ENCODE measurements at regions not wholly inside any gene's neighbourhood (a gene's known extent, or its start where the extent isn't known, plus 50 kb on each side); places are given as distances from the start of the nearest gene placed in this dataset.

GRCh38 chr4:26074712-26075430 lies 160.9 kb downstream of the SMIM20 start:
- peak; percentile 95 to 99 for DNase-seq

DNA sequence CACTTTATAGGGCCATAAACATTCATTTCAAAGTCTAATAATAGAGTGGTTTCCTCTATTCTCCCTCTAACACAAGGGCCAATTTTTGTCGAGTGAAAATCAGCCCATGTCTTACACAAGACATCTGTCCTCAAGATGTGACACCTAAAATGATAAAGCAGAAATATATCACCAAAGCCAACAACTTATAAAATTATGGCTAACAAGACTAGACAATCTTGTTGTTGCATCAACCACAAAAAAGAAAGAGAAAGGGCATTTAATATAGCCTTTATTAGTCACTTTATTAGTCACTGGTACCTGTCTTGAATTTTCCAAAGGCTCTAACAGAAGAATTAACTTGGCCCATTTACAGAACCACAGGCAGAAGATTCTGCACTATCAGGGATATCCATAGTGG lies 161.6 kb downstream of the SMIM20 start:
- DNase-seq = peak; percentile 51 to 52

DNA sequence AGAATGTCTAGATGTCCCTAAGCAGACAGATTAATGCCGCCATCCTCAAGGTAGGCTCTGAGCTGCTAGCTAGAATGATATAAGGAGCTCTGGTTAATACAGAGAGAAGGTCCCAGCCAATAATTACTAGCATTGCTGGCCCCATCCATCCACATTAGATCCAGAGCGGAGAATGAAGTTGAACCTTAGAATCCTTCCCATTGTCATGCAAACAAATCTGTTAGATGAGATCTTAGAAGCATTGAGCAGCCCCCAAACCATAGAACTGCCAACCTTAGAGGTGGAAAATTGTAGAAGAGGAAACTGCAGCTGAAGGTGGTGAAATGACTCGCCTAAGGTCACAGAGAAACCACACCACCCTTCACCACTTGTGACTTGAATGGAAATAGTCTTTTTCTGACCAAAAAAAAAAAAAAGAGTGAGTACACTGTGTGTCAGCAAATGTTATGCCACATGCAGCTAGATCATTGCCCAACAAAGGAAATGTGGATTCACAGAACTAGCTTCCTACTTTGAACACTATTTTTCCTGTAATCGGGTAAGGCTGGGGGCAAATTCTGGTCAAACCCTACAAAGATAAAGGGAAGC lies 162.1 kb downstream of the SMIM20 start:
- peak; percentile 88 to 97 for DNase-seq

DNA sequence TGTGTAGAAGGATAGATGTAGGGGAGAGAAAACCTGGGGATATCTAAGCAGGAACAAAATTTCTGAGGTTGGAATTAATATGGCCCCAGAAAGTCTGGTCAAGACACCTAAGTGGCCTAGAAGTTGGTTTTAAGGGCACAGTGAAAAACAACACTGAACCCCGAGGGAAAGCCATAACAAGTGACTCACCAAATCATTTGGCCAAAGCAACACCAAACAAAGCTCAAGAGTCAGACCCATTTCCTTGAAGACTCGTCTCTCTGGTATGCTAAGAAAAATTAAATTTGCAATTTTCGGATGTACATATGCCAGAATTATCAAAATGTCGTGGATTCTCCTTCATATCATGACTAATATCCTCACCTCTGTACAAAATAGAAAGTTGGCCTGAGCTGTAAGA lies 162.9 kb downstream of the SMIM20 start:
- no peak for DNase-seq

GRCh38 chr4:26077756-26078155 lies 163.7 kb downstream of the SMIM20 start:
- no peak for DNase-seq

DNA sequence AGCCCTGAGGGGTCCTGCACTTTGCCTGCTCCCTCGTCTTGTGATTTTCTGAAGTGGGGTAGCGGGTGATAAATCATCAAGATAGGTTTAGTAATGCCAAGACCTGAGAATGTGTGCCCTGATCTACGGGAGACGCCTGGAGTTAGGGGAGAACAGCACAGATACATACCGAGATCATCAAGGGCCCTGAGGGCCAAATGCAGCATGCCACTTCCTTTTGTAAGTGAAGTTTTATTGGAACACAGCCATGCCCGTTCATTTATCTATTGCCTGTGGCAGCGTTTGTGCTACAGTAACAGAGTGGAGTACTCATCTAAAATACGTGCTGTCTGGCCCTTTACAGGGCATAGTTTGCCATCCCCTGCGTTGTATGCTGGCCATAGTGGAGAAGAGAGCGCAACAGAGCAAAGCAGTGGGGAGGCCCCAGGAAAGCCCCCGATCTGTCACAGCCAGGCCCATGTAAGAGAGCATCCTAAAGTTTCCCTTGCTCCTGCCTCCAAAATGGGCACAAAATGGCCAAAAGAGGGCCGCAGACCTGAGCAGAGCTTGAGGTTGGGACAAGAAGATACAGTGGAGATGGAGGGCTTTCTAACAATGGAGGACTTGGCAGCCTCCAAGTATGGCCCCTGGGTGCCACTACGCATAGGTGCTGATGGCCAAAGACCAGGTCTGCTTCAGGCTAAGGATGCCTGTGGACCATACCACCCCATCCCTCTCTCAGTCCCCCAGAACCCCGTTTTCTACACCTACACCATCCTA lies 167.0 kb downstream of the SMIM20 start:
- DNase-seq = no peak

DNA sequence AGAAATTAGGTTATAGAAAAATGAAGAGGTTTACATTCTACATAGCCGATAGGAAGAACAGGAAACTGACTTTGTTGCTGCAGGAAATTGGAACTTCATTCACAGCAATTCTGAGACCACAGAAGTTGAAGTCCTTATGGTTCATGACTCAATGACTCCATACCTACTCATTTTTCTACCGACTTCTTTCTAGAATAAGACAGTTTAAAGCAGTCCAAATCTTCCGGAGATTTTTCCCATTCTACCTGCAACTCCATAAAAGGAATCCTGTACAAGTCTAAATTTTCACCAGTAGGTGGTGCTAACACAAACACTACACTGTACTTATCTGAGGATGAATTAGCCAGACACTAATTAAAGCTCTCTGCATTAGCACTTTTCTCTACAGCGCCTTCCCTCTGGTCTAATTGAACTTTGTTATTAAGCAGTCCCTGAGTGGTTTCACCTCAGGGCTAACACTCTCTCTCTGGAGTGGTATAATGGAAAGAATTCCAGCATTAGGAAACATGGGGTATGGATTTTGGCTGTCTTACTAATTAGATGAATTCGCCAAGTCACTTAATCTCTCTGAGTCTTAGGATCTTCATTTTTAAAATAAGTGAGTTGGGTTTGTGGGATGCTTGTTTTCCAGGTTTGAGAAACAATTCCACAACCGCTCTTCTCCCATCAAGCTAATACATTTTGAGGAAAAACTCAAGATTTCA lies 167.9 kb downstream of the SMIM20 start:
- peak in 1 of 2 donors; percentile 72 for DNase-seq

- no peak for DNase-seq
Measured at GRCh38 chr4:26082565-26082964, 168.5 kb downstream of the SMIM20 start.

GRCh38 chr4:26083987-26084386 lies 170.0 kb downstream of the SMIM20 start:
- peak in 1 of 2 donors; percentile 64 for DNase-seq

- DNase-seq = no peak
Measured at GRCh38 chr4:26084414-26084813, 170.4 kb downstream of the SMIM20 start.

- DNase-seq = no peak
Measured at GRCh38 chr4:26085551-26085950, 171.5 kb downstream of the SMIM20 start.

- DNase-seq = no peak
Measured at GRCh38 chr4:26086621-26087441, 172.8 kb downstream of the SMIM20 start.

GRCh38 chr4:26088433-26088928 lies 174.5 kb downstream of the SMIM20 start:
- peak; percentile 87 to 99 for DNase-seq

DNA sequence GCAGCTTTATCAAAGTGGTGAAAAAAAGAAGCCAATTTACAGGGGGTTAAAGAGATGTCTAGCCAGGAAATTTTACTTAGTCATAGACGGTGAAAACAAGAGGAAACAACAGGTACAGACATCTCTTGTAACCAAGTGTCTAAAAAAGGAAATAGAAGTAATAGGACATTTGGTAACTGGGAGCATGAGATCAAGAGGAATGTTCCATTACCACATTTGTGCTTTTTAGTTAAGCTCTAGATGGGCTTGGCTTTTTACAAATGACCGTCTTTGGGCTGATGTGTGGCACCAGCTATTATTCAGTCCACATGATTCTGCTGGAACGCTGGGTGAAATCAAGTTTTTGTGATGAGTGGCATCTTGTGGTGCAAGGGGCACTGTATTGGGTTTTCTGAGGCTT lies 179.5 kb downstream of the SMIM20 start:
- no peak for DNase-seq

DNA sequence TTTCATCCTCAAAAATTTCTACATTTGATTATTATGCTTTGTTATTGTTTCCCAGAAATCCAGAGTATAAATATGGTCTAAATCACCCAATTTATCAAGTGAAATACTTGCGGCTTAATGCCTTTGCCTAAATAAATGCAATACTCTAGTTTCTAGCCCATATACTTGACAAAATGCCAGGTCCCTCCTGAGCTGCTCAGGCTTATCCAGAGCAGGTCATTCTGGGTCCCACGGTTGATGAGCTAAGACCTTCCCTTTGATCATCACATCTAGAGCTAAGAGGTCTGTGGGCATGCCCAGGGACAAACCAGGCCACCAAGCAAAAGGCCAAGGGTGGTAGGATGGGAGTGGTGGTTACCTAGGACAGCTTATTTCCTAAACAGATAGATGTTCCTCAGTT lies 180.1 kb downstream of the SMIM20 start:
- DNase-seq = no peak

DNA sequence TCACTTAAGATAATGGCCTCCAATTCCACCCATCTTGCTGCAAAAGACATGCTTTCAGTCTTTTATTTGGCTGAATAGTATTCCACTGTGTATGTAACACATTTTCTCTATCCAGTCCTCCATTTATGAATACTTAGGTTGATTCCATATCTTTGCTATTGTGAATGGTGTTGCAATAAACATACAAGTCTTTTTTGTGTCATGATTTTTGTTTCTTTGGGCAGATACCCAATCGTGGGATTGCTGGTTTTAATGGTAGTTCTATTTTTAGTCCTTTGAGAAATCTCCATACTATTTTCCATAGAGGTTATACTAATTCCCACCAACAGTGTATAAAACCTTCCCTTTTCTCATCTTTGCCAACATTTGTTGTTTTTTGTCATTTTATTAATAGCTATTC lies 180.9 kb downstream of the SMIM20 start:
- no peak for DNase-seq

GRCh38 chr4:26099967-26100366 lies 185.9 kb downstream of the SMIM20 start:
- DNase-seq = no peak

DNA sequence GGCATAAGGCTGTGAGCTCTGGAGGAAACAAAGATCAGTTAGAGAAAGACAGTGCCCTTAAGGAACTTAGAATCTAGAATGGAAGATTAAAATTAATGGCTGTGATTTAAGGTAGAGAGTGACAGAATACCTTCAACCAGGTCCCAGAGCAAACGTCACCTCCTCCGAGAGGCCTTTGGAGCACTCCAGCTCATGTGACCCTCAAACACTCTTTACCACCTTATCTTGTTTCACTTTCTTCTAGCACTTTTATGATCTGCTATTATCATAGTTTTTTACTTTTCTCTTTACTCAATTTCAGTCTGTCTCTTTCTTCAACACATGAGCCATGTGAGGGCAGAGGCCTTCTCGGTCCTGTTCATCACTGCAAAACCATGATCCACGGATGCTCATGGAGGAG lies 187.0 kb downstream of the SMIM20 start:
- DNase-seq = no peak

- DNase-seq = no peak
Measured at GRCh38 chr4:26104056-26104685, 190.2 kb downstream of the SMIM20 start.

DNA sequence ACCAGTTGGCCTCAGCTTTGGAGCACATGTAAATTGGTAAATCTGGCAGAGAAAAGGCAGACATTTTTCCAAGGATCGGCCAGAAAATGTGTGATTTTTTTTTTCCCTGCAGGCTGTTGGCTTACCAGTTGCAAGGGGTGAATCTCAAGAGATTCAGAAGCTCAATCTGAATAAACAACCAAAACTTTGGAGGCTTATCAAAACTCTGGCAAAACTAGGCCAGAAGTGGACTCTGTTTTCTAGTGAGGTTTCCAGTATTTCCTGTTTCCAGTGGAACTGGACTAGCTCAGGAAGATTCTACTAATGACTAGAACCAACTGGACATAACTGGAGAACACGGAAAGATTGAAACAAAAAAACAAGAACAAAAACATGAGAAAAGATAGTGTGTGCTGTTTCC lies 191.3 kb downstream of the SMIM20 start:
- no peak for DNase-seq

- peak in 1 of 2 donors; percentile 23 for DNase-seq
Measured at GRCh38 chr4:26105815-26106699, 192.0 kb downstream of the SMIM20 start.
